RWPE2 (cell line): ENCODE measurements at regions not wholly inside any gene's neighbourhood (a gene's known extent, or its start where the extent isn't known, plus 50 kb on each side); places are given as distances from the start of the nearest gene placed in this dataset.

ENCODE experiments used
- ATAC-seq: fragments of 200-7000 bp; cut with Tn5 transposase; 3 replicates; pipeline ENCODE4 v1.9.1; 2021; ENCODE audit warnings: low read depth
- DNase-seq: peaks from one replicate; pipeline ENCODE4 v3.0.0-alpha.2; 2020; ENCODE audit warnings: low spot score
- H3K27ac ChIP-seq: fragments of 450-650 bp; 2 replicates; pipeline ENCODE4 v1.5.1; 2017; ENCODE audit warnings: mild to moderate bottlenecking; ENCODE audit not compliant: poor library complexity, severe bottlenecking
- H3K27me3 ChIP-seq: fragments of 250-450 bp; sonication (Bioruptor Pico); 2 replicates; pipeline ENCODE4 v1.5.1; 2021; ENCODE audit warnings: mild to moderate bottlenecking, moderate library complexity; ENCODE audit not compliant: insufficient read depth, poor library complexity, severe bottlenecking
- H3K36me3 ChIP-seq: fragments of 250-450 bp; sonication (Bioruptor Pico); 2 replicates; pipeline ENCODE4 v1.5.1; 2020; ENCODE audit warnings: low read depth, mild to moderate bottlenecking, moderate library complexity
- H3K4me1 ChIP-seq: fragments of 250-450 bp; sonication (Bioruptor Pico); 2 replicates; pipeline ENCODE4 v1.5.1; 2021; ENCODE audit warnings: mild to moderate bottlenecking, moderate library complexity; ENCODE audit not compliant: insufficient read depth, poor library complexity, severe bottlenecking
- H3K4me3 ChIP-seq: fragments of 250-450 bp; sonication (Bioruptor Pico); 2 replicates; pipeline ENCODE4 v1.5.1; 2021; ENCODE audit warnings: mild to moderate bottlenecking, moderate library complexity; ENCODE audit not compliant: severe bottlenecking
- H3K9me3 ChIP-seq: fragments of 250-450 bp; sonication (Bioruptor Pico); 2 replicates; pipeline ENCODE4 v1.5.1; 2021; ENCODE audit warnings: mild to moderate bottlenecking, moderate library complexity; ENCODE audit not compliant: severe bottlenecking
- CTCF ChIP-seq: fragments of 450-650 bp; IDR thresholded peaks from one replicate; pipeline ENCODE4 v1.5.1; 2017; ENCODE audit warnings: mild to moderate bottlenecking, moderate library complexity; ENCODE audit not compliant: poor library complexity, severe bottlenecking

- H3K4me3 ChIP-seq, result no peak overlapping the region
- no peaks in the 10 kb centered on the region for H3K27me3 ChIP-seq
- no peaks in the 10 kb centered on the region for H3K4me1 ChIP-seq
- no peak for TF ChIP-seq CTCF
- H3K9me3 ChIP-seq, result no peaks in the 10 kb centered on the region
- H3K27ac ChIP-seq, result no peak overlapping the region
- no peaks in the 10 kb centered on the region for H3K36me3 ChIP-seq
- DNase-seq (no peak), ATAC-seq (no peak)
Observed at GRCh38 chr13:76163761-76164160, 527.6 kb downstream of the LMO7 start.

DNA sequence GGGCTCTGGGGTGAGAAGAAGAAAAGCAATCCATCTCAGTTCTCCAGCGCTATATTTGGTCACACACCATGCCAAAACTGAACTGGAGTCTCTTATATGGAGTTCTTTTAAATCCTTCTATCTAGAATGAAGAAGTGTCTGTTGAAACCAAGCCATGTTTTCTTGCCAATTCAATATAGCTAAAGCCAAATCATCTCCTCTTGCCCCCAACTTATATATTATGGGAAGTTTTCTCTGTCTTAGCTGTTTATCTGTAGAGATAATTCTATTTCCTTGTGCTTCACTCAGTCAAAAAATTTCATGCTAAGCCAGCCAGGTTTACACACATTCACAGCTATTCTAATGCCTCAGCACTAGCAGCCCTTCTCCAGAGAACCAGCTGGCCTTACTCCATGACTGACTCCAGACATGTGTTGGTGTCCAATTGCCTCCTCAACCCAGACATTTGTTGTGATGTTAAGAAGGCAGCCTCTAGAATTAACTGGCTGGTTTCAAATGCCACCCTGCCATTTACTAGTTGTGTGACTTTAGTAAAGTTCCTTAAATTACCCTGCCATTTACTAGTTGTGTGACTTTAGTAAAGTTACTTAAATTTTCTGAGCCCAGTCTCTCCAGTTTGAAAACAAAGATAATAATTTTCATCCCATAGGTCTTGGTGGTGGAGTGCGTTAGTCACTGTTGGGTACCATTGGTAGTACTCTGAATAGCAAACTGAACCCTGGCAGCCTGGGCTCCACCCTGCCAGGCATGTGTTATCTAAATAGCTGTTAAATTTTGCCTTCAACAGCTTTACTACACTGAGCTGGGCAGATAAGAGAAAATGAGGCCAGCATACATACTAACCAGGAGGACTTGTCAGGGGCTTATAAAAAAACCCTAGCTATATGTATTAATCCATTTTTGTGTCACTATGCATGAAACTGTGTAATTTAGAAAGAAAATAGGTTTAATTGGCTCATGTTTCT, 525.1 kb downstream of the LMO7 start:
- ATAC-seq (no peak), DNase-seq (no peak)
- Histone ChIP-seq H3K27me3 (no peaks in the 10 kb centered on the region), H3K27ac (no peak overlapping the region), H3K9me3 (no peaks in the 10 kb centered on the region), H3K36me3 (no peaks in the 10 kb centered on the region), H3K4me3 (no peak overlapping the region), H3K4me1 (no peaks in the 10 kb centered on the region)
- TF ChIP-seq CTCF, result no peak

GRCh38 chr13:76160506-76160905, 524.4 kb downstream of the LMO7 start:
- H3K9me3 ChIP-seq, result no peaks in the 10 kb centered on the region
- H3K4me1 ChIP-seq, result no peaks in the 10 kb centered on the region
- H3K27ac ChIP-seq, result no peak overlapping the region
- no peak overlapping the region for H3K4me3 ChIP-seq
- no peaks in the 10 kb centered on the region for H3K36me3 ChIP-seq
- no peak for TF ChIP-seq CTCF
- ATAC-seq (no peak), DNase-seq (no peak)
- H3K27me3 ChIP-seq, result no peaks in the 10 kb centered on the region

DNA sequence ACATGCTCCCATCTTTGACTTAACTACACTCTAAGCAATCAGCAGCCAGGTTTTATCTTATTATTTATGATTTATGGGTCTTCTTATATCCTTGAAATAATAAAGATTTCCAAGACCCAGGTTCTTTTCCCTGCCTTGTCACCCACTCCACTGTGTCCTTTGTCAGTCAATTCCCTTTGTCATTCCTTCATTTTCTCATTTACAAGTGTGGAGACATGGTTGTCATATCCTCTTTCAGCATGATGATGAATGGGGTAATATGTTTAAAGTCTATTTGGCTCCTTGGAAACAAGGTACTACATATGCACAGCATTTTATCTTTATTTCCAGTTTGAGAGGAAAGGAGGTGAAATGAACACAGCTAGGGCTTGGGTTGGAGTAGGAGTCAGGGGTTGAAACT, 521.8 kb downstream of the LMO7 start:
- Histone ChIP-seq H3K9me3 (no peaks in the 10 kb centered on the region), H3K4me3 (no peak overlapping the region), H3K27me3 (no peaks in the 10 kb centered on the region), H3K4me1 (no peaks in the 10 kb centered on the region), H3K36me3 (no peaks in the 10 kb centered on the region), H3K27ac (no peak overlapping the region)
- no peak for TF ChIP-seq CTCF
- no peak for DNase-seq
- ATAC-seq, result no peak

DNA sequence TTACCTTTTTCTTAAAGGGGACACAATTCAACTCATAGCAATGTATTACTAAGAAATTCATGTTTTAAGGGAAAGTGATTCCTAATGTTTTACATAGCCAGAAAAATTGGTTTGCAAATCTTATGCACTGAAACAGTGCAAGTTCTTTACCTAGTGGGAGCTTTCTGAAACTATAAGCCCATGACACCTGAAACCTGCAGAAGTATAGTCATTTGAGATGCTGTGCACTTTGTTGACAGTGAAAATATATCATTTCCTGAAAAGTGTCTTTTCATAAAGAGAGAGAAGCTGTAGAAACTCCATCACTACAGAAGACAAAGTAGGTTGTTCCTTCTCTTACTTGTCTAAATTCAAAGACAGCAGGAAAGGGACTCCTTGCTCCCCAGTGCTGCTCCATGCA, 517.1 kb downstream of the LMO7 start:
- Histone ChIP-seq H3K27ac (no peak overlapping the region), H3K4me1 (no peaks in the 10 kb centered on the region), H3K36me3 (no peaks in the 10 kb centered on the region), H3K4me3 (no peak overlapping the region), H3K9me3 (no peaks in the 10 kb centered on the region), H3K27me3 (no peaks in the 10 kb centered on the region)
- TF ChIP-seq CTCF, result no peak
- DNase-seq (no peak), ATAC-seq (no peak)
